Astrocyte of the spinal cord (primary cell): ENCODE measurements at regions not wholly inside any gene's neighbourhood (a gene's known extent, or its start where the extent isn't known, plus 50 kb on each side); places are given as distances from the start of the nearest gene placed in this dataset.

ENCODE experiments used
- DNase-seq: peaks from one replicate; pipeline ENCODE4 v3.0.0; 2011; ENCODE audit warnings: low read depth, low spot score
- H3K4me3 ChIP-seq: 2 replicates; pipeline ENCODE4 v1.5.1; 2011; ENCODE audit warnings: low read depth, mild to moderate bottlenecking, low read length, moderate library complexity
- in situ Hi-C: cut with HindIII; loops from 2 replicates; pipeline ENCODE4 v1.10.0; 2017; ENCODE audit warnings: low sequenced_read_pairs
- TF ChIP-seq, protein P1 (sequence below): IDR thresholded peaks from 2 replicates; pipeline ENCODE4 v1.5.1; 2012; ENCODE audit warnings: low read depth, mild to moderate bottlenecking, low read length, inconsistent platforms

DNA sequence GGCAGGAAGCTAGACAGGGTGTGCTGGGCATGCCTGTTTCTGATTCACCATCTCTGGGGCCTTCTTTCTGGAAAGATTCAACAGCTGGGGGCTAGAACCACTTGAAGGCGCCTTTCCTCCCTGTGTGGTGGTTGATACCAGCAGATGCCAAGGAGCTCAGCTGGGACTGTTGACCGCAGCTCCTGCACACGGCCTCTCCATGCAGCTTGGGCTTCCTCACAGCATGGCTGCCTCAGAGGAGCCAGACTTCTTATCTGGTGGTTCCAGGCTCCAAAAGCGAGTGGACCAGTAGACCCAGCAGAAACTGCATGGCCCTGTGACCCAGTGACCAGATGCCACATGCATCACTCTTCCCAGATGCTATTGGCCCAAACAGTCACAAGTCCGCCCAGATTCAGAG lies 74.7 kb upstream of the COL5A1 start:
- no peak for DNase-seq
- no peak overlapping the region for H3K4me3 ChIP-seq
- in situ Hi-C loops, result no loop called here
- TF ChIP-seq, protein P1, sequence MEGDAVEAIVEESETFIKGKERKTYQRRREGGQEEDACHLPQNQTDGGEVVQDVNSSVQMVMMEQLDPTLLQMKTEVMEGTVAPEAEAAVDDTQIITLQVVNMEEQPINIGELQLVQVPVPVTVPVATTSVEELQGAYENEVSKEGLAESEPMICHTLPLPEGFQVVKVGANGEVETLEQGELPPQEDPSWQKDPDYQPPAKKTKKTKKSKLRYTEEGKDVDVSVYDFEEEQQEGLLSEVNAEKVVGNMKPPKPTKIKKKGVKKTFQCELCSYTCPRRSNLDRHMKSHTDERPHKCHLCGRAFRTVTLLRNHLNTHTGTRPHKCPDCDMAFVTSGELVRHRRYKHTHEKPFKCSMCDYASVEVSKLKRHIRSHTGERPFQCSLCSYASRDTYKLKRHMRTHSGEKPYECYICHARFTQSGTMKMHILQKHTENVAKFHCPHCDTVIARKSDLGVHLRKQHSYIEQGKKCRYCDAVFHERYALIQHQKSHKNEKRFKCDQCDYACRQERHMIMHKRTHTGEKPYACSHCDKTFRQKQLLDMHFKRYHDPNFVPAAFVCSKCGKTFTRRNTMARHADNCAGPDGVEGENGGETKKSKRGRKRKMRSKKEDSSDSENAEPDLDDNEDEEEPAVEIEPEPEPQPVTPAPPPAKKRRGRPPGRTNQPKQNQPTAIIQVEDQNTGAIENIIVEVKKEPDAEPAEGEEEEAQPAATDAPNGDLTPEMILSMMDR, result no peak

DNA sequence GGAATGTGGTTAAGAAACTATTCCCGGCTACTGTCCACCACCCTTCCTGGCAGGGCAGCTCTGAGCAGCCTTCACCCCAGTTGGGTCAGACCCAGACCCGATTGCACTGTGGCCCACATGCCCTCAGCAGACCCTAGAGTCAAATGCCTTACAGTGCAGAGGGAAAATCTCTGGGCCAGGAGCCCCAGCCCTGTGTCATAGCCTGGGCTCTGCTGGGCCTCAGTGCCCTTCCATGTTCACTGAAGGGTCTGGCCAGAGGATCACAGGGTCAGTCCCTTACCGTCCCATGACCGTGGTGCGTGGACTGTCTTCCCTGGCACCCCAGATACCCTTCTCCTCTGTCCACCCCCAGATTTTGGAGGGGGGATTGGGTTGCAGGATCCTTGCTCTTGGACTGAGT lies 73.5 kb upstream of the COL5A1 start:
- in situ Hi-C loops, result no loop called here
- DNase-seq, result no peak
- H3K4me3 ChIP-seq, result no peak overlapping the region
- TF ChIP-seq, protein P1, result no peak

DNA sequence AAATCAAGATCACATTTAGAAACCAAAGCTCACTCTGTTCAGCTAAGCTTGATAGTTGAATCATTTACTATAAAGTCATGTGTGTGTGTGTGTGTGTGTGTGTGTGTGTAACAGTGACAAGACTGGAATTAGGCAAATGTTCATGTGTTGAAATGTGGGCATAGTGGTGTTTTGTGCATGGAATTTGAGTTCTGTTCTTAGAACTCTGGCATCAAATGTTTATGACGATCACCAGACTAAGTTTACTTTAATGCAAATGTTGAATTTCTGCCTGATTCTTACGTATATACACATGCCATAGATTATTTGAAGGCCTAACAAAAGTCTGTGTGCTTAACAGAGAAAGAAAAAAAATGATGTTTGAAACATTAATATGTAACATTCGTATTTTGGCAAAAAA lies 72.8 kb upstream of the COL5A1 start:
- H3K4me3 ChIP-seq, result no peak overlapping the region
- TF ChIP-seq, protein P1, result no peak
- in situ Hi-C loops, result no loop called here
- DNase-seq, result no peak

DNA sequence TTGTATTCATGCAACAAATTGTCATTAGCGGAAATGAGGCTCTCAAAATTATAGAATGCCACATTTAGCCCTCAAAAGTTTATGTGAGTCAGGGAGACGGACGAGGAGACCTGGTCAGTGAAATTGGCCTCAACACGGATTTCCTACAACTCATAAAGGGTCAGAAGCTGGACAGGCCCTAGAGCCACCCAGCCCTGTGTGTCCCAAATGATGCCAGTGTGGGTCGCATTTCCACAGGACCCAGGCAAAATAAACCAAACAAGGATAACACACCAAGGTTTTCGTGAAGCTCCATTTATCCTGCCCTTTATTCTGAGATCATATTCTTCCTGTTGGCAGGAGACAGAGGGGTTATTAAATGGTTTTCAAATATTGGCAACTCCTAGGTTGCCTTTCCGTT lies 72.0 kb upstream of the COL5A1 start:
- TF ChIP-seq, protein P1, result no peak
- in situ Hi-C loops, result no loop called here
- no peak for DNase-seq
- no peak overlapping the region for H3K4me3 ChIP-seq

DNA sequence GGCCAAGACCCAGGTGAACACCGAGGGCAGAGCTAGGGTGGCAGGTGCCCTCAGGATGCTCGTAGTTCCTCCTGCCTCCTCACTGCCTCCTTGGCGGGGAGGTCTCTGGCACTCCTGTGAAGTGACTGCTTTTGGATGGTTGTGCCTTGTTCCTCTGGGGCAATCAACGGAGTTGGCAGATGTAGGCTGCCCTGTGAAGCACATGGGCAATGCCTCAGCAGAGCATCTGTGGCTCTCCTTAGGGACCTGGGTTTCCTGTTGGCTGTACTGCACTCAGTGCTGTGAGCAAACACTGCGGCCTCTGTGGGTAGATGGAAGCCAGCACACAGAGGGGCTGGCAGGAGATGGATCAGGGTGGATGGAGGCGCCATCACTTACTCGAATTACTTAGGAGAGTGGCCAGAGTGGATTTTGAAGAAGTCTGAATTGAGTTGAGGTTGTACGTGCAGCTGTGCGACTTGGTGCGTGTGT lies 71.4 kb upstream of the COL5A1 start:
- in situ Hi-C loops, result no loop called here
- no peak overlapping the region for H3K4me3 ChIP-seq
- no peak for DNase-seq
- TF ChIP-seq, protein P1, result no peak

DNA sequence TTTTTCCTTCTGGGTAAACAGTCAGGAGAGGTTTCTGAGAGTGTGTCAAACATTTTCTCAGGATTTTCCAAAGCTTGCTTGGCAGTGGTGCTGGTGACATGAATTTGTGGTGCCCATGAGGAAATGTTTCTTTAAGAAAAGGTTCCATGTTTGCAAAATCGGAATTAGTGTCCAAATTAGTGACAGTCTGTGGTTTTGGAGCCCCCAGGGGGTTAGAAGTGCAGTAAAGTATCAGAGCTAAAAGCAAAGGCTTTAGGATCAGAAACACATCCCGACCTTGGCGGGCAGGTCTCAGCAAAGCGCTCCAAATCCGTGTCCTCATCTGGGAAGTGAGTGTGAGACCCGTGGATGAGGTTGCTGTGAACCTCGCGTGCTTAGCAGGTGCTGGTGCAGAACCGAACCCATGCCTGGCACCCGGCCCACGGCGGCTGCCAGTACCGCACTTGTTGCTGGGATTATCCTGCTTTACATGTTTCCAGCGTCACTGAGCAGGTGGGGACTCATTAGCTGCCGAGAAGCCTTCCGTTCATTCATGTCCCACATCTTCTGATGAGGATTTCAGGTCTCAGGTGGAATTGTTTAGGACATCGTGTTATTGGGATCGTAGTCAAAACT lies 70.8 kb upstream of the COL5A1 start:
- TF ChIP-seq, protein P1, result no peak
- H3K4me3 ChIP-seq, result no peak overlapping the region
- no peak for DNase-seq
- in situ Hi-C loops, result no loop called here
